K562 (cell line): ENCODE measurements at regions not wholly inside any gene's neighbourhood (a gene's known extent, or its start where the extent isn't known, plus 50 kb on each side); places are given as distances from the start of the nearest gene placed in this dataset.

Experiments
- ATAC-seq: fragments of 200-7000 bp; cut with Tn5 transposase; 3 replicates; pipeline ENCODE4 v1.9.1; 2020; ENCODE audit warnings: moderate library complexity
- BruUV-seq: library from RNA; stranded (reverse); fragments of 400-500 nt; replicated peaks from 2 replicates; lab custom pipeline; 2021; lab: Mats Ljungman, UMichigan
- CTCF ChIA-PET: fragments of 300-600 bp; formaldehyde crosslinking; extraction: SDS; loops from one replicate; lab custom pipeline; 2021; ENCODE audit warnings: low intra/inter-chr PET ratio; lab: Yijun Ruan, JAX
- POLR2A ChIA-PET: fragments of 300-600, 350-650 bp; sonication (Branson Sonifier 250); formaldehyde crosslinking; extraction: SDS; loops from one replicate; lab custom pipeline; 2021; ENCODE audit warnings: antibody characterized with exemption, inconsistent platforms; lab: Yijun Ruan, JAX
- DNase-seq, 4 experiments: peaks; one replicate each; pipeline versions ENCODE4 v3.0.0 to v3.0.0-alpha.2; 2011 to 2018; ENCODE audit warnings: low spot score in 3 of 4, mixed read lengths in 3 of 4; ENCODE audit errors: extremely low read depth in 1 of 4
- FAIRE-seq: peaks from 2 replicates; lab custom pipeline; 2011; peaks lifted over from hg19 to GRCh38; lab: Jason Lieb, UNC
- H2AFZ ChIP-seq: 2 replicates; pipeline ENCODE4 v1.6.0; 2011; ENCODE audit warnings: low read depth, low read length, control low read depth, inconsistent platforms
- H3K27ac ChIP-seq: fragments of 200-600 bp; 3 replicates; pipeline ENCODE4 v1.8.0; 2011; ENCODE audit warnings: low read depth, mild to moderate bottlenecking, control low read depth, inconsistent platforms, low read length, moderate library complexity, mixed read lengths; ENCODE audit errors: extremely low read depth
- H3K27me3 ChIP-seq, 2 experiments: fragments of 300-600 bp in 1 of 2; 2 replicates in 1 of 2; 3 replicates in 1 of 2; pipeline versions ENCODE4 v1.6.0 to v1.8.0; 2011; ENCODE audit warnings: inconsistent platforms in 2 of 2, low read length in 2 of 2, mild to moderate bottlenecking in 1 of 2, mixed read lengths in 1 of 2, moderate library complexity in 1 of 2; ENCODE audit not compliant: control insufficient read depth in 2 of 2, insufficient read depth in 2 of 2
- H3K36me3 ChIP-seq: fragments of 300-600 bp; 3 replicates; pipeline ENCODE4 v1.8.0; 2011; ENCODE audit warnings: mild to moderate bottlenecking, low read length, inconsistent platforms; ENCODE audit not compliant: control insufficient read depth, insufficient read depth
- H3K4me1 ChIP-seq, 2 experiments: fragments of 200-600 bp in 1 of 2; replicated peaks in 1 of 2; 2 replicates in 1 of 2; 3 replicates in 1 of 2; pipeline versions ENCODE4 v1.5.1 to v1.8.0; 2011; ENCODE audit warnings: inconsistent platforms in 2 of 2, low read length in 2 of 2, mild to moderate bottlenecking in 1 of 2, mixed read lengths in 1 of 2, moderate library complexity in 1 of 2; ENCODE audit not compliant: control insufficient read depth in 2 of 2, insufficient read depth in 2 of 2
- H3K4me2 ChIP-seq: 2 replicates; pipeline ENCODE4 v1.6.1; 2011; ENCODE audit warnings: low read length, control low read depth, inconsistent platforms, mixed read lengths; ENCODE audit not compliant: insufficient read depth
- H3K4me3 ChIP-seq: fragments of 200-600 bp; sonication (generic), shearing (Covaris generic); 2 replicates; pipeline ENCODE4 v1.5.1; 2016; ENCODE audit warnings: control low read depth, inconsistent platforms
- H3K79me2 ChIP-seq: fragments of 200-600 bp; 3 replicates; pipeline ENCODE4 v1.8.0; 2011; ENCODE audit warnings: low read length, inconsistent platforms; ENCODE audit not compliant: control insufficient read depth, insufficient read depth
- H3K9ac ChIP-seq, 2 experiments: 2 replicates each; pipeline versions ENCODE4 v1.6.0 to v1.6.1; 2011; ENCODE audit warnings: low read depth in 2 of 2, low read length in 2 of 2, control low read depth in 1 of 2, inconsistent platforms in 1 of 2, mild to moderate bottlenecking in 1 of 2, mixed read lengths in 1 of 2; ENCODE audit not compliant: insufficient read depth in 1 of 2
- H3K9me1 ChIP-seq: one replicate; pipeline ENCODE4 v1.6.0; 2011; ENCODE audit warnings: inconsistent platforms, mild to moderate bottlenecking, low read length, moderate library complexity; ENCODE audit not compliant: control insufficient read depth, insufficient read depth
- H3K9me3 ChIP-seq: replicated peaks from 2 replicates; pipeline ENCODE4 v1.5.1; 2011; ENCODE audit warnings: low read depth, low read length, inconsistent platforms; ENCODE audit not compliant: control insufficient read depth, insufficient read depth
- H4K20me1 ChIP-seq: replicated peaks from 2 replicates; pipeline ENCODE4 v1.6.1; 2011; ENCODE audit warnings: low read length, inconsistent platforms, mixed read lengths; ENCODE audit not compliant: control insufficient read depth, insufficient read depth
- ARID4B ChIP-seq: sonication (generic); formaldehyde crosslinking; IDR thresholded peaks from 2 replicates; pipeline ENCODE4 v1.8.0; 2022; ENCODE audit warnings: mild to moderate bottlenecking, missing genetic modification reagents
- CLOCK ChIP-seq: fragments of 250-450 bp; sonication (Bioruptor Pico); IDR thresholded peaks from 2 replicates; pipeline ENCODE4 v1.4.0; 2020; ENCODE audit warnings: mild to moderate bottlenecking, moderate library complexity, borderline replicate concordance
- CTBP1 ChIP-seq: fragments of 450-650 bp; IDR thresholded peaks from 2 replicates; pipeline ENCODE4 v1.6.1; 2016; ENCODE audit warnings: borderline replicate concordance
- MTA1 ChIP-seq: fragments of 450-650 bp; IDR thresholded peaks from 2 replicates; pipeline ENCODE4 v1.6.1; 2017; ENCODE audit warnings: borderline replicate concordance
- TRIM24 ChIP-seq, 2 experiments: fragments of 450-650 bp; IDR thresholded peaks; 2 replicates each; pipeline ENCODE4 v1.6.1; 2016
- ZEB2 ChIP-seq: fragments of 450-650 bp; IDR thresholded peaks from 2 replicates; pipeline ENCODE4 v1.6.1; 2016
- ZNF165 ChIP-seq: fragments of 250-450 bp; sonication (Bioruptor Pico); IDR thresholded peaks from 2 replicates; pipeline ENCODE4 v1.4.0; 2020; ENCODE audit warnings: borderline replicate concordance
- ZNF408 ChIP-seq: fragments of 250-450 bp; sonication (Bioruptor Pico); IDR thresholded peaks from 2 replicates; pipeline ENCODE4 v1.4.0; 2020; ENCODE audit warnings: low read depth, mild to moderate bottlenecking, moderate library complexity
- ZNF766 ChIP-seq: fragments of 200-800 bp; sonication (Bioruptor generic); conservative IDR thresholded peaks from 2 replicates; pipeline ENCODE4 v1.6.1; 2016; ENCODE audit warnings: missing genetic modification characterization, missing compliant biosample characterization
- WGBS: fragments of 100-300 bp; shearing (Covaris generic); methylation state at CpG from one replicate; pipeline ENCODE4 v1.1.6; 2016; ENCODE audit warnings: low coverage, mixed read lengths; ENCODE audit not compliant: insufficient coverage; ENCODE audit errors: missing lambda C conversion rate; 5-methylcytosine and 5-hydroxymethylcytosine counted together
- in situ Hi-C: fragments of 300-500 bp; cut with MboI; formaldehyde crosslinking; loops from 4 replicates; pipeline ENCODE4 v1.15.0; 2018; ENCODE audit warnings: inconsistent platforms, mixed read lengths
- intact Hi-C: fragments of 100-400 bp; cut with micrococcal nuclease; formaldehyde crosslinking; loops from 2 replicates; pipeline ENCODE4 v1.14.2; 2022

DNA sequence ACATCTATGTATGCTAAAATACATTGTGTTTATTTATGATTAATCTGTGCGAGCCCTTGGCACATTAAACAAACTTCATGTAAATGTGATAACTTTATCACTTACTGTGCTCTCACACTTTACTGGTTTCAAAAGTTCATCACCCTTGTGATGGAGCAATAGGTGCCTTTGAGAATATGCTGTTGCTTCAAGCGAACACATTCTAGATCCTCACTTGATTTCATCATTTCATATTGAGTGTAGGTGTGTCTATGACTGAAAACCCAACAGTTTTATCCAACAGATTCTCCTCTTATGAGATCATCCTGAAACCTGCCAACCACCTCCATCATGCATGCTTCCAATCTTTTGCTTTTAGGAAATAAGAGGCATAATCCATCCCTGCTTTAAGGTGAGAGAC, 854.4 kb downstream of the TMEM121 start:
- ATAC-seq: no peak
- BruUV-seq: no TSS peak
- no peaks in the 10 kb centered on the region for H3K36me3 ChIP-seq
- H4K20me1 ChIP-seq: no peaks in the 10 kb centered on the region
- ChIA-PET CTCF (no interaction called here), POLR2A (no interaction called here)
- WGBS: 18% methylated on average over 2 of the region's 2 CpGs
- in situ Hi-C loops: no loop called here
- no peaks in the 10 kb centered on the region for H3K27me3 ChIP-seq
- intact Hi-C loops: no loop called here
- no peaks in the 10 kb centered on the region for H3K9me3 ChIP-seq
- no peak overlapping the region for H3K4me2 ChIP-seq
- no peak overlapping the region for H3K9ac ChIP-seq
- H3K79me2 ChIP-seq: no peaks in the 10 kb centered on the region
- H2AFZ ChIP-seq: no peak overlapping the region
- H3K27ac ChIP-seq: no peak overlapping the region
- no peak for DNase-seq
- FAIRE-seq: no peak
- no peaks in the 10 kb centered on the region for H3K4me1 ChIP-seq
- H3K4me3 ChIP-seq: no peak overlapping the region
- H3K9me1 ChIP-seq: no peaks in the 10 kb centered on the region
- TF ChIP-seq ZNF408 (no peak), ZNF165 (no peak), ZNF766 (CRISPR knock-in tag) (no peak), CTBP1 (no peak), MTA1 (no peak), ZEB2 (no peak), TRIM24 (IDR thresholded peaks at IDR 0.05) (no peak), CLOCK (CRISPR knock-in tag) (no peak), ARID4B (CRISPR knock-in tag) (no peak)
